ENCODE measurements at regions not wholly inside any gene's neighbourhood (a gene's known extent, or its start where the extent isn't known, plus 50 kb on each side); places are given as distances from the start of the nearest gene placed in this dataset.

GRCh38 chr16:85541980-85542900 is 70.9 kb upstream of the GSE1 start:
- no peak for DNase-seq

GRCh38 chr16:85543536-85543935 is 69.6 kb upstream of the GSE1 start:
- no peak for DNase-seq

DNA sequence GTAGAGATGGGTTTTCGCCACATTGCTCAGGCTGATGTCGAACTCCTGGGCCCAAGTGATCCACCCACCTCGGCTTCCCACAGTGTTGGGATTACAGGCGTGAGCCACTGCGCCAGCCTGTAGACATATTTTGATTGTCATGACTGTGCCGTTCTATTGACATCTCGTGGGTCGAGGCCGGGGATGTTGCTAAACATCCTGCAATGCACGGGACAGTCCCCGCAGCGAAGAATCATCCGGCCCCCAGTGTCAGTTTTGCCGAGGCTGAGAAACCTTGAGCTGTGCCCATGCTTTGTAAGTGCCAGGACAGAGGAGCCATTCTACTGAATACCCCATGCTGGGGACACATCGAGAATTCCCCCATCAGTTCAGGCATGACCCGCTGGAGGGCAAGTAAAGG is 69.1 kb upstream of the GSE1 start:
- no peak for DNase-seq

DNA sequence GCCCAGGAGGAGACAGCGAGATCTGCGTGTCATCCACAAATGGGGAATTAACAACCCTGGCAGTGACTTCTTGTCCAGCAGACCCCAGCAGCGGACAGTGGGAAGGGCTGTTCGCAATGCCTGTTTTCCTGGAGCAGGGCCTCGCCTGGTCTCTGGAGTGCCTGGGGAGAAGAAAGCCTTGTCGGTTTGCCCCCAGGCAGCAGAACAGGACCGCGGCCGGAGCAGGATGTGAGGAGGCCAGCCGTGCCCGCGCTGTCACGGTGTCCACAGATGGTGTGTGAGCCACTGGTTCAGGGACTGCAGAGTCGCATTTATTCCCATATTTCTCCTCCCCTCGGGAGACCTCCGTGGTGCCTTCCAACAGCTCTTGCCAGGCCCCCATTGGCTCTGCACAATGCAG is 68.5 kb upstream of the GSE1 start:
- no peak for DNase-seq

DNA sequence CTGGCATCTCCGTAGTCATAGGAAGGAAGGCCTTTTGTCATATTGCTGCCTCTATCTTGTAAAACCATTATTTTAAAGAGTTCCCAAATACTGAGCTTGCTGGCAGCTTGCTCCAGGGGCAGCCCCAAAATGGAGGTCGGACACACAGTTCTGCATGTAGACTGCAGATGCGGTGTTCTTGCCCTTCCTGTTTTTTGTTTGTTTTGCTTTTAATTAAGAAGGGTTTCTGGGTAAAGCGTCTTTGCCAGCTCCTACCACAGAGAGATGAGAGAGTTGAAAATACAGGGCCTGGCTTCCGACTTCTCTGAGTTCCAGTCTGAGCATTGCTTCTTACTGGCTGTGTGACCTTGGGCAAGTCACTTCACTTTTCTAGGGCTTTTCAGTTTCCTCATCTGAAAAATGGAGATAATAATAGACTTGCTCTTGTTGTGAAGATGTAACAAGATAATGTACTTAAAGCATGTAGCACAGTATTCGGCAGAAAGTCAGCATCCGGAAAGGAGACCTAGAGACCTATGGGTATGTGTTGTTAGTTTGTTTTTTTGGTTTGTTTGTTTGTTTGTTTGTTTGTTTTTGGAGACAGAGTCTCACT is 67.8 kb upstream of the GSE1 start:
- DNase-seq = no peak

GRCh38 chr16:85546585-85547447 is 66.3 kb upstream of the GSE1 start:
- DNase-seq = no peak

DNA sequence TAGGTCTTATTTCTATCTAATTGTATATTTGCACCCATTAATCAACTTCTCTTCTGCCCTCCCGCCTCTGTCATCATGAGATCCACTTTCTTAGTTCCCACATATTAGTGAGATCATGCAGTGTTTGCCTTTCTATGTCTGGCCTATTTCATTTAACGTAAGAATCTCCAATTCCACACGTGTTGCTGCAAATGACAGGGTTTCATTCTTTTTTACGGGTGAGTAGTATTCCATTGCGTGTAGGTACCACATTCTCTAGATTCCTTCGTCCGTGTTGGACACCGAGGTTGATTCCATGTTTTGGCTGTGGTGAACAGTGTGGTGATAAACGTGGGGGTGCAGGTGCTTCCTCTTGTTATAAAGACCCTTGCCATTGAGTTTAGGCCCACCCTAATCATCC is 64.7 kb upstream of the GSE1 start:
- DNase-seq = no peak

DNA sequence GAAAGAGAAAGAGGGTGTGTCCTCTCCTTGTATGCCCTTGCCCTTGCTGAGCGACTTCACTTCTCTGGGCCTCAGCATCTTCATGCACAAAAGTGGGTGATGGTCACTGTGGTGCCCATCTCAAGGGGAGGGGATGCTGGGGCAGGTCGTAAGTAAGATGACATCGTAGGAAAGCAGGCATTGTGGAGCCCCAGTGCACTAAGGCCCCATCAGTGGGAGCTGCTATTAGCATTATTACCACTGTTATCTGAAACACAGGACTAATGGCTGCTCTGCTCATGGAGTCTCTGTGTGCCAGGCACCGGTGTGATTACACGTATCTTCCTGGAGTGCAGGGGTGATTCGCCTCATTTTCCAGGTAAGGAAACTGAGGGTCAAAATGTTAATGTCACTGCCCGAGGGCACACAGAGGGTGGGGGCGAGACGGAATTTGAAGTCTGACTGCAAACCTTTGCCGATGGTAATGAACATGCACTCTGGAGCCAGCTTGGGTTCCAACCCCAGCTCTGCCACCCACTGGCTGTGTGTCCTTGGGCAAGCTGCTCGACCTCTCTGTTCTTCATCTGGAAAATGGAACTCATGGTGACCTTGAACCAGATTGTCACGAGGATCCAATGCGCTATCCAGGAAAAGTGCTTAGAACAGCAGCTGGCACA is 63.2 kb upstream of the GSE1 start:
- DNase-seq = no peak

GRCh38 chr16:85550422-85550864 is 62.7 kb upstream of the GSE1 start:
- no peak for DNase-seq

DNA sequence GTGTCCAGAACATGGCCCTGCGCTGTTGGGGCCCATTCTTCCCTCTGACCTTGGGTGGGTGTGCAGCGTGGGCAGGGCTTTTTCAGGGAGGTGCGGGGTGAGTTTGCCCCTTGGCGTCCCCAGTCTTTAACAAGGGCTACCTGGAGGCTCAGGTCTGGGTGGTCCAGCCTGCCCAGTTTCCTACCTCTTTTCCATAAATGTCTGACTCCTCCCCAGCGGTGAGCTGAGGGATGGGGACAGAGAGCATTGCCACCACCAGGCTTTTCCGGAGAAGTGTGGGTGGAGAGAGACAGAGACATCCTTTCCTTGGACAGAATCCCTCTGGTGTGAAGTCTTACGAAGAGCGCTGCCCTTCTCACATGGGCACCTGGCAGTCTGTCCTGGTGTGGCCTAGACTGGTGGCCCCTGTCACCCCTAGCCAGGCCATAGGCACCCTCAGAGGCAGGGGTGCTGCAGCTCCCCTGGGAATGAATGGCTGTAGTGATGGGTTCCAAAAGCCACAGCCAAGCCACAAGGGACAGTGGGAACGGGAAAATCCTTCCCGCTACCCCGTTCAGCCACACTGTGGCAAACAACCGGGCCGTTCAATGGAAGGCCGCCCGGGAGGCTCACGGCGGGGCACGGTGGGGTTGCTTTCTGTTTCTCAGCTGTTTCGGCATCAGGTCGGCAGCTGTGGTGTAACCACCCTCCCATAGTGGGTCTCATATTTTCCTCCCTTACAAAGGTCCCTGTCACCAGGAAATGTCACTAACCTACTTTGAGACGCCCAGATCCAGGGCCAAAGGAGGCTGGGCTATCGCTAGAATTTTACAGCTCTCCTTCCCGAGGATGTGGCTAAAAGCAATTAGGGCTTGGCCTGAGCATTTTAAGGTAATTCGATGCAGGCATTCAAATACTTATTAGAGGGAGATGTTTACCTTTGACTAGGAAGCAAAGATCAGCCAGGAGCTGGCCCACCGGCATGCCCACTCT is 61.9 kb upstream of the GSE1 start:
- DNase-seq = no peak

DNA sequence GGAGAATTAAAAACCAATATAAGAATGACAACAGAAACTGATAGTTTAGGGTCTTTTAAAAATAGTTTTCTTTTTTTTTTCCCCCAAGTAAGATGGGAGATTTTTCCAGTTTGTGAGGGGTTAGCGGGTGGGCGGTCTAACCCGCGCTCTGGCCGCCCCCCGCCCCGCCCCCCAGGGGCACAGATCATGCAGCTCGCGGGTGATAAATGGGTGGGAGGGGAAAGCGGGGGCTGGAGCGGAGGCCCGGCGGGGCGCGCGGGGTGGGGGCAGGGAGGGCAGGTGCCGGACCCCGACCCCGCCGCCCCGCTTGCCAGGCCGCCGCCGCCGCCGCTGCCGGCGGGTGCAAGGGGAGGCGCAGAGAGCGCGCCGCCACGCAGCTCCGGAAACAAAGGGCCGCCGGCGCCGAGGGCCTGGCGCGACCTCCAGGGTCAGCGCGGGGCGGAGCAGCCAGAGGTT is 60.1 kb upstream of the GSE1 start:
- no peak for DNase-seq

- DNase-seq = peak; percentile 63
These were observed 59.5 kb upstream of the GSE1 start for GRCh38 chr16:85553436-85554113.

DNA sequence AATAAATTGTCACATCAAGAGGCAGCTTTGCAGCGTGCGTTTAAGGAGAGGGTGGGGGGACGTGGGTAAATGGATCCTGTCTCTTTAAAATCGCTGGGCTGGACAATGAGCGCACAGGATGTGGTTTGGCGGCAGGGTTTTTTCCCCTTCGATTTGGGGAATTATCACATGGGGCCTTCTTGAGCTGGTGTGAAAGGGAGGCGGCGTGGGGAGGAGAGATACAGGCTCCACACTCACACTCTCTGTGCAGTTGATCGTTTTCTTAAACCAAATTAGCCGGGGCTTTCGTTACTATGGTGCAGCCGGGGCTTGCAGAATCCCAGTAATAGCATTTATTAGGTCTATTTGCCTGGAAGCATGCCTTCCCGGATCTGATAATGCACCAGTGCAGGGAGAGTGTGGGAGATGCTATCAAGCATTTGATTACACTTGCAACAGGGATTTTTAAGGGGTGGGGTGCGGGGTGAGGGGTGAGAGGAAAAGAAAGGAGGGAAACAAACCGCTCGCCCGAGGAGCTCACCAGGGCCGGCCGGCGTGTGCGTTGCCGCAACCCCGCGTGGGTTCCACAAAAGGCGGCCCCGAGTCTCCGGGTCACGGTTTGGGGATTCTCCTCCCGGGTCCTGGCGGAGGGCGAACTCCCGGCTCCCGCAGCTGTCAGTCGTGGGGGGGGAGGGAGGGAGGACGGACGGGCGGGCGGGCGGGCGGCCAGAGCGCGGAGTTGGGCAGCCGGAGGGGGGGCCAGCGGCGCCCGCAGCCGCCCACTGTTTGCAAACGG is 58.8 kb upstream of the GSE1 start:
- DNase-seq = peak; percentile 88

DNA sequence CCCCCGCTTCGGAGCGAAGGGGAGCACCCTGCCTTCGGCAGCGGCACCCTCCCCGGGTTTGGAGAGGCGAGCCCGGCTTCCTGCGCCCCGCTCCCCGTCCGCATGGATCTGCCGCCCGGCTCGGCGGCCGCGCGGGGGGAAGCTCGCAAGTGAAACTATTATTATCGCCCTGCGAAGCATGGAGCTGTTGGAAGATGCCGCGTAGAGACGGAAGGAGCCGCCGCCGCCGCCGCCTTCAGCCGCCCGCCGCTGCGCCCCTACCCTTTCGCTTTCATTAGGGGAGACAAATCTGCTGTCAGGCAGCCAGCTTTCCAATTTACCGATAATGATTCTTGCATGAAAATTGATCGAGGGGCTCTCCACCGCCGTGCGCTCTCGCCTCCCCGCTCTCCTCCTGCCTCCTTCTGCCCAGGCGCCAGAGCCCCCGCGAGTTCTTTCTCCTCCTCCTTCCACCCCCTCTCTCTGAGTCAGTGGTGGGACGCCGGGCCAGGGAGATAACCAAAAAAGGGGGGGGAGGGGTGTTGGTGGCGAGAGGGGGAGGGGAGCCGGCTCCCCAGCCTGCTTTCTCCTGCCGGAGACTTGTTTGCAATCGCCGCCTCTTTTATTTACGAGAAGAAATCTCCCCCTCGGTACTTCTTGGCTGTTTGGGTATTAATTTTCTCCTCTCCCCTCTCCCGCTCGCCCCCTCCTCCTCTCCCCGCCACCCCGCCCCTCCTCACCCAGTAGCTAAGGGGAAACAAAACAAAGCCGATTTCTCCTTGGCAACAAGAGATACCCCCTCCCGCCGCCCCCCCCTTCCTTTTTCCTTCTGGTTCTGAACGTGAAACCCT is 58.0 kb upstream of the GSE1 start:
- DNase-seq = peak; percentile 73

- DNase-seq = no peak
These were observed 57.2 kb upstream of the GSE1 start for GRCh38 chr16:85555719-85556455.

GRCh38 chr16:85556456-85557082 is 56.6 kb upstream of the GSE1 start:
- peak; percentile 67 for DNase-seq

- peak; percentile 43 for DNase-seq
These were observed 55.8 kb upstream of the GSE1 start for GRCh38 chr16:85557083-85557970.
